ENCODE measurements at regions not wholly inside any gene's neighbourhood (a gene's known extent, or its start where the extent isn't known, plus 50 kb on each side); places are given as distances from the start of the nearest gene placed in this dataset.

GRCh38 chr11:127592371-127592770 lies 591.8 kb upstream of the KIRREL3 start:
- TF ChIP-seq CTCF (IDR thresholded peaks at IDR 0.05; ENCODE audit: insufficient read depth, low read depth, low read length), result no peak
- no peak for TF ChIP-seq EZH2 (IDR thresholded peaks at IDR 0.05; ENCODE audit: insufficient read depth, low read length)

Measured in astrocyte (in vitro differentiated cells and primary cell).